ENCODE measurements at regions not wholly inside any gene's neighbourhood (a gene's known extent, or its start where the extent isn't known, plus 50 kb on each side); places are given as distances from the start of the nearest gene placed in this dataset.
A peak's percentile ranks its signal among the peaks of the same experiment; 100 is the strongest.

GRCh38 chr4:181181331-181181730 lies 1061.9 kb upstream of the TENM3 start:
- Histone ChIP-seq H3K36me3 (replicated peaks in 1 of 2; ENCODE audit: control insufficient read depth in 2 of 2, insufficient read depth in 2 of 2, low read length in 2 of 2) (no peaks in the 10 kb centered on the region), H3K14ac (ENCODE audit: low read length) (no peak overlapping the region), H3K4me2 (ENCODE audit: insufficient read depth, low read length, poor library complexity, severe bottlenecking) (no peak overlapping the region), H2AK5ac (ENCODE audit: low read depth, low read length) (no peak overlapping the region), H2AFZ (ENCODE audit: low read length) (no peak overlapping the region), H3K4me1 (ENCODE audit: control insufficient read depth in 2 of 2, insufficient read depth in 1 of 2, low read depth in 1 of 2, low read length in 2 of 2) (peaks cover 0 to 2% of the 10 kb centered on the region in 2 donors), H3K4ac (ENCODE audit: low read length) (no peak overlapping the region), H3K27ac (replicated peaks; ENCODE audit: low read length) (no peak overlapping the region), H2BK120ac (ENCODE audit: low read depth, low read length) (no peak overlapping the region), H3K9me3 (replicated peaks in 1 of 2; ENCODE audit: control insufficient read depth in 2 of 2, insufficient read depth in 1 of 2, low read depth in 1 of 2, low read length in 2 of 2) (peaks cover 0 to 18% of the 10 kb centered on the region in 2 donors), H2BK15ac (ENCODE audit: low read length) (no peak overlapping the region), H3K27me3 (ENCODE audit: control insufficient read depth in 3 of 3, insufficient read depth in 3 of 3, low read depth in 1 of 3, low read length in 3 of 3) (no peaks in the 10 kb centered on the region), H3K4me3 (ENCODE audit: low read length in 2 of 2) (no peak overlapping the region), H3K18ac (ENCODE audit: low read length) (no peak overlapping the region), H4K8ac (ENCODE audit: low read depth, low read length) (no peak overlapping the region), H2BK5ac (ENCODE audit: low read length) (no peak overlapping the region), H2BK12ac (ENCODE audit: low read length) (no peak overlapping the region), H3K23ac (ENCODE audit: low read depth, low read length, poor library complexity) (no peak overlapping the region), H3K79me1 (ENCODE audit: low read depth, low read length) (no peaks in the 10 kb centered on the region), H3K9ac (ENCODE audit: low read depth, low read length, poor library complexity) (no peak overlapping the region), H4K91ac (ENCODE audit: low read depth, low read length, poor library complexity) (no peak overlapping the region)
- no CpG with 5 or more reads among the region's 1 CpG for WGBS, 2 donors (ENCODE audit: extremely low coverage in 2 of 2, insufficient read length in 2 of 2, insufficient replicate concordance in 1 of 2)
- DNase-seq (ENCODE audit: low spot score), result no peak

- no peak overlapping the region for H2BK120ac ChIP-seq (ENCODE audit: low read depth, low read length)
- H4K91ac ChIP-seq (ENCODE audit: low read depth, low read length, poor library complexity), result no peak overlapping the region
- H3K36me3 ChIP-seq (replicated peaks in 1 of 2; ENCODE audit: control insufficient read depth in 2 of 2, insufficient read depth in 2 of 2, low read length in 2 of 2), result no peaks in the 10 kb centered on the region
- no peak overlapping the region for H3K9ac ChIP-seq (ENCODE audit: low read depth, low read length, poor library complexity)
- DNase-seq (ENCODE audit: low spot score), result no peak
- no peaks in the 10 kb centered on the region for H3K79me1 ChIP-seq (ENCODE audit: low read depth, low read length)
- peak overlapping the region; percentile 38 for H3K27ac ChIP-seq (replicated peaks; ENCODE audit: low read length)
- H3K27me3 ChIP-seq (ENCODE audit: control insufficient read depth in 3 of 3, insufficient read depth in 3 of 3, low read depth in 1 of 3, low read length in 3 of 3), result no peaks in the 10 kb centered on the region
- H2BK5ac ChIP-seq (ENCODE audit: low read length), result no peak overlapping the region
- H2AFZ ChIP-seq (ENCODE audit: low read length), result peak overlapping the region; percentile 54
- no peak overlapping the region for H3K18ac ChIP-seq (ENCODE audit: low read length)
- no peak overlapping the region for H3K4me2 ChIP-seq (ENCODE audit: insufficient read depth, low read length, poor library complexity, severe bottlenecking)
- H2BK15ac ChIP-seq (ENCODE audit: low read length), result no peak overlapping the region
- H3K14ac ChIP-seq (ENCODE audit: low read length), result no peak overlapping the region
- H3K23ac ChIP-seq (ENCODE audit: low read depth, low read length, poor library complexity), result no peak overlapping the region
- H2AK5ac ChIP-seq (ENCODE audit: low read depth, low read length), result no peak overlapping the region
- H3K4me3 ChIP-seq (ENCODE audit: low read length in 2 of 2), result no peak overlapping the region
- H2BK12ac ChIP-seq (ENCODE audit: low read length), result no peak overlapping the region
- no peak overlapping the region for H3K4ac ChIP-seq (ENCODE audit: low read length)
- H3K4me1 ChIP-seq (ENCODE audit: control insufficient read depth in 2 of 2, insufficient read depth in 1 of 2, low read depth in 1 of 2, low read length in 2 of 2), result peaks cover 8 to 12% of the 10 kb centered on the region in 2 donors
- no peak overlapping the region for H4K8ac ChIP-seq (ENCODE audit: low read depth, low read length)
- WGBS, 2 donors (ENCODE audit: extremely low coverage in 2 of 2, insufficient read length in 2 of 2, insufficient replicate concordance in 1 of 2), result no CpG with 5 or more reads among the region's 7 CpGs
- peaks cover 2 to 15% of the 10 kb centered on the region in 2 donors for H3K9me3 ChIP-seq (replicated peaks in 1 of 2; ENCODE audit: control insufficient read depth in 2 of 2, insufficient read depth in 1 of 2, low read depth in 1 of 2, low read length in 2 of 2)
Measured at GRCh38 chr4:181189751-181190150, 1053.5 kb upstream of the TENM3 start.

- no peak overlapping the region for H2BK5ac ChIP-seq (ENCODE audit: low read length)
- H2AK5ac ChIP-seq (ENCODE audit: low read depth, low read length), result no peak overlapping the region
- H3K9ac ChIP-seq (ENCODE audit: low read depth, low read length, poor library complexity), result no peak overlapping the region
- no peak overlapping the region for H2BK120ac ChIP-seq (ENCODE audit: low read depth, low read length)
- H3K4me1 ChIP-seq (ENCODE audit: control insufficient read depth in 2 of 2, insufficient read depth in 1 of 2, low read depth in 1 of 2, low read length in 2 of 2), result peaks cover 8 to 12% of the 10 kb centered on the region in 2 donors
- H3K27ac ChIP-seq (replicated peaks; ENCODE audit: low read length), result peak overlapping the region; percentile 44
- no peak overlapping the region for H3K4ac ChIP-seq (ENCODE audit: low read length)
- no peaks in the 10 kb centered on the region for H3K27me3 ChIP-seq (ENCODE audit: control insufficient read depth in 3 of 3, insufficient read depth in 3 of 3, low read depth in 1 of 3, low read length in 3 of 3)
- no peak overlapping the region for H4K8ac ChIP-seq (ENCODE audit: low read depth, low read length)
- no peak overlapping the region for H4K91ac ChIP-seq (ENCODE audit: low read depth, low read length, poor library complexity)
- no peak overlapping the region for H2BK15ac ChIP-seq (ENCODE audit: low read length)
- WGBS, 2 donors (ENCODE audit: extremely low coverage in 2 of 2, insufficient read length in 2 of 2, insufficient replicate concordance in 1 of 2), result no CpG with 5 or more reads among the region's 6 CpGs
- H3K36me3 ChIP-seq (replicated peaks in 1 of 2; ENCODE audit: control insufficient read depth in 2 of 2, insufficient read depth in 2 of 2, low read length in 2 of 2), result no peaks in the 10 kb centered on the region
- H2BK12ac ChIP-seq (ENCODE audit: low read length), result no peak overlapping the region
- H3K18ac ChIP-seq (ENCODE audit: low read length), result peak overlapping the region; percentile 77
- peaks cover 0 to 2% of the 10 kb centered on the region in 2 donors for H3K9me3 ChIP-seq (replicated peaks in 1 of 2; ENCODE audit: control insufficient read depth in 2 of 2, insufficient read depth in 1 of 2, low read depth in 1 of 2, low read length in 2 of 2)
- no peaks in the 10 kb centered on the region for H3K79me1 ChIP-seq (ENCODE audit: low read depth, low read length)
- no peak overlapping the region for H3K4me2 ChIP-seq (ENCODE audit: insufficient read depth, low read length, poor library complexity, severe bottlenecking)
- no peak for DNase-seq (ENCODE audit: low spot score)
- no peak overlapping the region for H3K4me3 ChIP-seq (ENCODE audit: low read length in 2 of 2)
- H3K14ac ChIP-seq (ENCODE audit: low read length), result no peak overlapping the region
- H2AFZ ChIP-seq (ENCODE audit: low read length), result peak overlapping the region; percentile 64
- H3K23ac ChIP-seq (ENCODE audit: low read depth, low read length, poor library complexity), result no peak overlapping the region
Measured at GRCh38 chr4:181193131-181193930, 1049.9 kb upstream of the TENM3 start.

DNA sequence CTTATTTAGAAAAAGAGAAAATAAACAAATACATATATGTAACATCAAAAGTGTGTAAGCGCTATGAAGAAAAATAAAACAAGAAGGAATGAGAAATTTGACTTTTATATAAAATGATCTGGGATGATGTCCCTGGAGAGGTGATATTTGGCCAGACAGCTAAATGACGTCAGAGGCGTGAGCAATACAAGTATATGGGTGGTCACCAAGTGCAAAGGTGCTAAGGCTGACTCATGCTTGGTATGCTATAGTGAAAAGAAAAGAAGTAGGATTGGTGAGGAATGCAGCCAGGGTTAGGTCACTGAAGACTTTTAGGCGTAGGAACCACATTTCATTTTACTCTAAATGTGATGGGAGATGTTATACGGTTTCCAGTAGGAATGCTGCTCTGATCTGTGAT lies 1049.1 kb upstream of the TENM3 start:
- Histone ChIP-seq H4K91ac (ENCODE audit: low read depth, low read length, poor library complexity) (no peak overlapping the region), H4K8ac (ENCODE audit: low read depth, low read length) (no peak overlapping the region), H3K4me1 (ENCODE audit: control insufficient read depth in 2 of 2, insufficient read depth in 1 of 2, low read depth in 1 of 2, low read length in 2 of 2) (peaks cover 8 to 14% of the 10 kb centered on the region in 2 donors), H3K27ac (replicated peaks; ENCODE audit: low read length) (no peak overlapping the region), H3K27me3 (ENCODE audit: control insufficient read depth in 3 of 3, insufficient read depth in 3 of 3, low read depth in 1 of 3, low read length in 3 of 3) (no peaks in the 10 kb centered on the region), H2AFZ (ENCODE audit: low read length) (no peak overlapping the region), H2BK120ac (ENCODE audit: low read depth, low read length) (no peak overlapping the region), H3K4me3 (ENCODE audit: low read length in 2 of 2) (no peak overlapping the region), H3K18ac (ENCODE audit: low read length) (no peak overlapping the region), H2BK5ac (ENCODE audit: low read length) (no peak overlapping the region), H3K79me1 (ENCODE audit: low read depth, low read length) (no peaks in the 10 kb centered on the region), H3K4me2 (ENCODE audit: insufficient read depth, low read length, poor library complexity, severe bottlenecking) (no peak overlapping the region), H3K14ac (ENCODE audit: low read length) (no peak overlapping the region), H2AK5ac (ENCODE audit: low read depth, low read length) (no peak overlapping the region), H3K9me3 (replicated peaks in 1 of 2; ENCODE audit: control insufficient read depth in 2 of 2, insufficient read depth in 1 of 2, low read depth in 1 of 2, low read length in 2 of 2) (peaks cover 0 to 2% of the 10 kb centered on the region in 2 donors), H3K4ac (ENCODE audit: low read length) (no peak overlapping the region), H3K23ac (ENCODE audit: low read depth, low read length, poor library complexity) (no peak overlapping the region), H3K36me3 (replicated peaks in 1 of 2; ENCODE audit: control insufficient read depth in 2 of 2, insufficient read depth in 2 of 2, low read length in 2 of 2) (no peaks in the 10 kb centered on the region), H2BK12ac (ENCODE audit: low read length) (no peak overlapping the region), H3K9ac (ENCODE audit: low read depth, low read length, poor library complexity) (no peak overlapping the region), H2BK15ac (ENCODE audit: low read length) (no peak overlapping the region)
- WGBS, 2 donors (ENCODE audit: extremely low coverage in 2 of 2, insufficient read length in 2 of 2, insufficient replicate concordance in 1 of 2), result no CpG with 5 or more reads among the region's 5 CpGs
- no peak for DNase-seq (ENCODE audit: low spot score)

Data from neuronal stem cell (in vitro differentiated cells).